Islet of Langerhans (tissue), 1 donor: ENCODE measurements at regions not wholly inside any gene's neighbourhood (a gene's known extent, or its start where the extent isn't known, plus 50 kb on each side); places are given as distances from the start of the nearest gene placed in this dataset.
"Not testable (repeated sequence)": the region's sequence is repeated elsewhere in the genome, so short reads cannot be mapped to it uniquely, and the experiment has no call there.

Experiments
- FAIRE-seq: peaks from one replicate; lab custom pipeline; 2011; peaks lifted over from hg19 to GRCh38; lab: Jason Lieb, UNC

DNA sequence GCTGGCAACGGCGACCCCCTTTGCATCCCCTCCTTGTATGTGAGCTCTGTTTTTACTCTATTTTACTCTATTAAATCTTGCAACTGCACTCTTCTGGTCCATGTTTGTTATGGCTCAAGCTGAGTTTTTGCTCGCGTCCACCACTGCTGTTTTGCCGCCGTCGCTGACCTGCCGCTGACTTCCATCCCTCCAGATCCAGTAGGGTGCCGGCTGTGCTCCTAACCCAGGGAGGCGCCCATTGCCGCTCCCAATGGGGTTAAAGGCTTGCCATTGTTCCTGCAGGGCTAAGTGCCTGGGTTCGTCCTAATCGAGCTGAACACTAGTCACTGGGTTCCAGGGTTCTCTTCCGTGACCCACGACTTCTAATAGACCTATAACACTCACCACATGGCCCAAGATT, 2704.4 kb downstream of the PCDH9 start:
- no peak for FAIRE-seq

DNA sequence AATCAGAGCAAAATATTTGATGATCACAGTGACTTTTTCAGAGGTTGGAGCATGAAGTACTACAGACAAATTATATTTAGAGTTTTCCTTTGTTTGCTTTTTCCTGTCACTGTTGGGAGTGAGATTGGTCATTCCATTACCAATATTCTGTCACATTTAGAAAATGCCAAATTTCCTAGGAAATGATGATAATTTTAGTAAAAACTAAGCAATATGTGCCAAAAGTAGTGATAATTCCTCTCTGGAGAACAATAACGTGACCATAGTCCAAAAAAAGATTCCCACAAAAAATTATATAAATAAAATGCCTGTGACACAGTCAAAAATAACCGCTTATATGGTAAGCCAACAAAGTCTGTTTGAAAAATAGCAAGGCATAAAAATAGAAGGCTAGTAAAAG, 2719.4 kb downstream of the PCDH9 start:
- FAIRE-seq = no peak

DNA sequence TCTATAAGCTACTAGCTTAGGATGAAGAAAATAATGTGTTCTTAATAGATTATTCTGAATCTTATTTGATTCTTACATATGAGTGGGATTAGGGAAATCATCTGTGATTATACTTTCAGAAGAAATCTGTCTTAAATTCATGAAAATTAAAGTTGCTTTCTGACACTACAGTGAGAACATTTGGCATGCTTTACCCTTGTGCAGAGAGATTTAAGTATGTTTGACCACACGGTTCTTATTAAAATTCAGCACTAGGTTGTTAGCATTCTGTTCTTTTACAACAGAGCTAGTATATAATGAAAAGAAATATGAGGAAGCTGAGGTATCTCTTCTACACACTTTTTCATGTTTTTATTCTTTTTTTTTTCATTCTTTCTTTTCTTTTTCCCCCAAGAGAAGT, 2723.9 kb downstream of the PCDH9 start:
- FAIRE-seq = no peak

DNA sequence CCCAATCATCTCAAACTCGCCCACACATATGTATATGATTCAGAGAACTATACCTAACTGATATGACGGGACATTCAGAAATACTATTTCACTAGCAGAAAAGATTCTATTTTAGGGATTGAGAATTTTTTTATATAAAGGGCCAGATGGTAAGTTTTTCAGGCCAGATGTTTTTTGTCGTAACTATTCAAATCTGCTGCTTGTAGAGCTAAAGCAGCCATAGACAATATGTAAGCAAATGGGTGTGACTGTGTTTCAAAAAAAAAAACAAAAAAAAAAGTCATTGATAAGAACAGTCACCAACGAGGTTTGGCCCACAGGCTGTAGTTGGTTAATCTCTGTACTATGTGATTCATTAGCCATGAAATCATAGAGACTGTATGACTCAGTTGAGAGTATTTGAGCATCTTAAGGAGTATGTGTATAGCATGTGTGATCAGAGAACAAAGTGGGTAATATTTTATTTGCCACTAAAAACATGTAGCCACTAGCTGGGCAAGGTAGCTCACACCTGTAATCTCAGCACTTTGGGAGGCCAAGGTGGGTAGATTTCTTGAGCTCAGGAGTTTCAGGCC, 2724.7 kb downstream of the PCDH9 start:
- no peak for FAIRE-seq

DNA sequence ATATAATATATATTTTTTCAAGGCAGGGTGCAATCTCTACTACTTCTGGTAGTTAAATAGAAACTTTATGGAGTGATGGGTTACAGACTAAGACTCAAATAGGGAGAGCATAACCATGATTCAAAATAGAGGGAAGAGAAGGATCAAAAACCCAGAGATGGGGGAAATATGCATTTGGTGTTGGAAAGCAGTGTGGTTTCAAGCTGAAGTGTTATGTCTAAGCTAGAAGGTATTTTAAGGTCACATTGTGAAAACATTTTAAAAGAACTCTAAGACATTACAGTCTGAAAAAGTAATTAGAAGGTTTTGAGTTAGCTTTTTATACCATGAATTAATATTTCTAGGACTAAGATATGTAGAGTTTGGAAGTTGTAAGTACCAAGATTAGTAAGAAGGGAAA, 2741.4 kb downstream of the PCDH9 start:
- FAIRE-seq = no peak

DNA sequence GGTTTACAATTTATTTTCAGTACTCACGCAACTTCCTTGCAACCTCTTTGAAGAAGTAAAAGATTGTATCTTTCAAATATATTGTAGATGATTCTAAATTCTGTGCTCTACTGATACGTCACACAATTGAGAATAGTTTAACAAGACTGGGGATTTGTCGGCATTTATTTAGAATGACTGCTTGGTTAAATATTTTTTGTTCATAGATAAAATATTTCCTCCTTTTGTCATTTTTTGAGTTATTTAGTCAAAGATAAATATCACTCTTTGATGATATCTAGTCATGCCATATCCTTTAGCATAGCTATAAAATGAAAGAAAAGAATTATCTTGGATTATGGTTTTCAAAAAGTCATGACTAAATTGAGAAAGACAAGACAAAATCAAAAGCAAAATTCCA, 2747.8 kb downstream of the PCDH9 start:
- no peak for FAIRE-seq

DNA sequence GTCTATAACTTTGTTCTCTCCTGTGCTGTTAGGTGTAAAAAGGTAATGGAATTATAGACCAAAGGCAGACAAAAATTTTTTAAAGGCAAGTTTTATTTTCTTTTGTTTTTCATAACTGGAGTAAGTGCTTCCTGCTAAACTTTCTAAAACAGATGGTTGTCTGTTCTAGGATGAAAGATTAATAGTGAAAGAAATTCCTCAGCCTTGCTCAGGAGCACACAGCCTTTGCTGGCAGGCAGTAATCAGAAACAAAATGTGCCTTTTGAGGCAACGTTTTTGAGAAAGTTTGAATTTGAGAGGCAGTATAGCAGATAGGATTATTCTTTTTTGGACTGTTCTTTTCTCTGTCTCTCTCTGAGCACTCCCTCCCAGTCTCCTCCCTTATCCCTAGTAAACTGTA, 2749.5 kb downstream of the PCDH9 start:
- no peak for FAIRE-seq

DNA sequence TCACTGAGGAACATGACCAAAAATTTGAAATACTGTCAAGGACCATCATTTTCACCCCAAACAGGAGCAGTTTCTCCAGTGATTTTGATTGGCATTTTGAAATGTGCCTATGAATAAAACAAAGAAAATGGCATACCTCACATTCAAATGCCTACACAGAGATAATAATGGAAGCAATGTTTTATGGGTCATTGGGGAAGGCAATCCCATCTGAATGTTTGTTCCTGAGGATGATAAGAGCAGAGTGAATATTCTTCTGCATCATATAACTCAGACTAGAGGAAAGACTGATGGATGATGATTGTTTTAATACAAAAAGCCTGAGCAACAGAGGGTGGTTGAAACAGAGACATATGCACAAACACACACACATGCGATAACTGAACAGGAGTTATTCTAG, 2749.9 kb downstream of the PCDH9 start:
- FAIRE-seq = no peak

DNA sequence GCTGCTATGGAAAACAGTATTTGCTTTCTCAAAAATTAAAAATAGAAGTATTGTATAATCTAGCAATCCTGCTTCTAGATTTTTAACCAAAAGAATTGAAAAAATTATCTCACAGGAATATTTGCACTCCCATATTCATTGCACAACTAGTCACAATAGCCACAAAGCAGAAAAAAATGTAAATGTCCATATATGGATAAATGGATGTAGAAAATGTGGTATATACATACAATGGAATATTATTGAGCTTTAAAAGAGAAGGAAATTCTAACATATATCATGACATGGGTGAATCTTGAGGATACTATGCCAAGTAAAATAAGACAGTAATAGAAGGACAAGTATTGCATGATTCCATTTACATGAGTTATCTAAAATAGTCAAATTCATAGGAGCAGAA, 2753.0 kb downstream of the PCDH9 start:
- FAIRE-seq = no peak

DNA sequence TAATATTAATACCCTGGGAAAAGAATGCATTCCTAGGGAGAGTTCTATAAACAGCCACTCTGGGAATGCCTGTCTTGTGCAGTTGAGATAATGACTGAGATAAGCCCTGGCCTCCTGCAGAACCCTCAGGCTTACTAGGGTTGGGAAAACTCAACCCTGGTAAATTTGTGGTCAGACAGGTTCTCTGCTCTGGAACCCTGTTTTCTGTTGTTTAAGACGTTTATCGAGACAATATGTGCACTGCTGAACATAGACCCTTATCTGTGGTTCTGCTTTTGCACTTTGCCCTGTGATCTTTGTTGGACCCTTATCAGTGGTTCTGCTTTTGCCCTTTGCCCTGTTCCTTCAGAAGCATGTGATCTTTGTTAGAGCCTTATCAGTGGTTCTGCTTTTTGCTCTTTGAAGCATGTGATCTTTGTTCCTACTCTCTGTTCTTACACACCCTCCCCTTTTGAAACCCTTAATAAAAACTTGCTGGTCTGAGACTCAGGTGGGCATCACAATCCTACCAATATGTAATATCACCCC, 2754.0 kb downstream of the PCDH9 start:
- FAIRE-seq = not testable (repeated sequence)

DNA sequence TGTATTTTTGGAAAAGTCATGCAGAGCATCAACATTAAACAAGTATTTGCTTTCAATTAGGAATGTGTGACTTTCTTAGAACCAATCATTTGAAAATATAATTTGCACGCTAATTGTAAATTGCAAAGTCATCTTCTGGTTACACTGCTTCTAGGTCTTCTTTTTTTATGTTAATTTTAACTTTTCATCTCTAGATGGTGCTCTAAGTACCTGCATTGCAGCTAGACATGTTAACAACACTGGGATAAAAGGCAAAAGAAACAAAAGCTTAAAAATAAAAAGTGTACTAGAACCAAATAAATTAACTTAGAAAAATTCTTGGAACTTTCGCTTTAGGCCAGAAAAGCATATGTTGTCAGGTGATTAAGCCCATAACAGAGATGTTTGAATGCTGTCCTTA, 2758.2 kb downstream of the PCDH9 start:
- peak; percentile 99 for FAIRE-seq

DNA sequence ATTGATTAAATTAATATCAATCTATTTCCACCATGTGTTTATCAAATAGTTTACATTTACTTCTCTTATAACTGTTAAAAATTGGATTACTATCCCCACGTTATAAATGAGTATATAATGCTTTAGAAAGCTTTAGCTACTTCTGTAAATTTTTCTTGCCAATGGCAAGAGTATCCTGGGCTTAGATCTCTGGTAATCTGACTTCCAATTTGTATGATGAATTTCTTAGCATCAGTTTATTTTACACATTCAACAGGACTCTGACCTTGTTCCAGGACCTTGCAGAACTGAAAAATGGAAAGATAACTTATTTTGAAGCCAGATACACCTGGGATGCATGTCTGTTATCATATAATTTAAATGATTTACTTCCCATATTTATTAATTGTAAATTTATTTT, 2759.4 kb downstream of the PCDH9 start:
- FAIRE-seq = no peak

DNA sequence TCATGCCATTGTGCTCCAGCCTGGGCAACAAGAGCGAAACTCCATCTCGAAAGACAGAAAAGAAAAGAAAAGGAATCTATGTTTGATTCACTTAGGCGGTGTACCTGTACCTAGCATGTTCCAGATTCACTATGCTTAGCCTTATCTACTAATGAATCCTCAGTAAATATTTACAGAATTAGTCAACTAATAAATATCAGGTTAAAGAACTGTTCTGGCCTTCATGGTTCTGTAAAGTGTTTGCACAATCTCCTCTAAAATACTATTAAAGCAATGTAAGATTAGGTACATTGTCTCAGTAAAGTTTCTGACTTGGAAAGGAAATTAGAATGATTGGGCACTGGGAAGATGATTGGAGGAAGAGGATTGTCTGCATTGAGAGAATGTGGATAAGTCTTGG, 2770.4 kb downstream of the PCDH9 start:
- FAIRE-seq = no peak

DNA sequence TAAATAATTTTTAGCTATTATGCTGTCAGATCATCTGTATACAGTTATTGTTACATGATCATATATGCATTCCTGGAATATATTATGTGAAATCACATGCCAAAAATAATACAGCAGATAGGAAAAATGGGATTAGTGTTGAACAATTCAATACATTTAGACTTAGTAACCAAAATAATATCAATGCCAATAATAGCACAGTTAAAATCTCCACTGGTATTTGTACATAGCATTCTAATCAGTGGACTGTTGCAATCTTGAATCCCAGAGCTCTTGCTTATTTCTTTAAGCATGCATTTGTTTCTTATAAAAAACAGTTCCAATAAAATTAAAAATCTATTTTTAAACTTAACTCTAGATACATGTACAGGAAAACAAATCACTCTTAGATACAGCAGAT, 2772.2 kb downstream of the PCDH9 start:
- no peak for FAIRE-seq

DNA sequence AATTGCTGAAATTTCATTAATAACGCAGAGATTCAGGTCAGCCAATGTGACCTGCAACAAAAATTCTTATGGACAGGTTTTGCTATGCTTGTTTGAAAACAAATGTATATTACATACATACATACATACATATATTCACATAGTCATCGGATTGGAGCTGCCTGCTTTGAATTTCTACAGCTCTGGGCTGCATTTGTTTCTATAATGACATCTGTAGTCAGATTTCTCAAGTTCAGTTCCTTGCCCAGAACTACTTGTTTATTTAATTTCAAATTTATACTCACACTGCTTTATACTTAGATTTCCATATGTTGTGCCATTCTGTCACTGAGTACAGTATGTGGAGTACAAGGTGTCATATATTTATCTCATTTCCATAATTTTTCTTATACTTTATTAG, 2775.0 kb downstream of the PCDH9 start:
- FAIRE-seq = no peak

DNA sequence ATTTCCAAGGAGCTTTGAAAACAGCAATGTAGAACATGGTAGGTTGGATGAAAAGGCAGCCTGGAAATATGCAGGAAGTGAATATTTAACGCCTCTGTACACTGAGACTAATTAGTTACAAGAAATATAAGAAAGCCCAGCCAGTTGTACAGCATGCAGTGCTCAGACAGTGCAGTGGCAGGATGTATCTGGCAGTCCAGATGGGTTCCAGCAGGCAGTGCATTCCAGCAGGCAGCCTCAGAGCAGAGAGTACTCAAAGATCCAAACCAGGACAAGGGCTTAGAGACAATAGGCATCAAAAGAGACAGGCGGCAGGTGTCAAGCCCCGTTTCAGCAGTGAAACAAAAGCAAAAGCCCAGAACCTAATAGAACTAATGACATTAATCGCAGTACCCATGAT, 2776.3 kb downstream of the PCDH9 start:
- no peak for FAIRE-seq

DNA sequence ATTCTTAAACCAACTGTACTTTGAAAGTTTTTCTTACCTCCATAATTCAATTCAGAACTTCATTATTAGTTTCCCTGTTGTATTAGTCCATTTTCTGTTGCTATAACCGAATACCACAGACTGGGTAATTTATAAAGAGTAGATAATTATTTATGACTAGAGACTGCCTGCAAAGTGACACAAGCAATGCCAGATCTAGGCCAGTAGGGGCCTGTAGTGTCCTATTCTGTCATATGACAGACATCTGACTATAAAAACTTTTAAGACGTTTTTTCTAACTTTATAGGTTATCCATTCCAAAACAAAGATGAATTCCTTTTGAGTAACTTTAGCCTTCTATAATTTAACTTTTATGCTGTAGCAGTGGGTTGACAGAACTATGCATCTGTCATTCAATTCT, 2783.8 kb downstream of the PCDH9 start:
- no peak for FAIRE-seq

DNA sequence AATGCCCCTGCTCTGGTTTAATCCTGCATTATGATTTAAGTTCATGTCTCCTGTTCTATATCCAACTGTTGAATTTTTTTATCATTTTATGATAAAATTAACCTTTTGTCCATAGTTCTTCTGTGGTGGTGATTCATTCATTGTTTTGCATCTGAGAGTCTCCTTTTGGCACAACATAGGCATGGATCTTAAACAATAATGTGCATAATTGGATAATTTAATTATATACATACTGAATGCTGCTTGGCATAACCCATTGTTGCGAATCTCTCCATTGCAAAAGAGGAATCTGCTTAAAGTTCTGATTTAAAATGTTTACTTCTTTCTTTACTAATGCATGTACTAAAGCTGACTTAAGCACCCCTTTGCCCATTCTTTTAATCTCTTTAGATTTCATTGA, 2788.4 kb downstream of the PCDH9 start:
- no peak for FAIRE-seq

DNA sequence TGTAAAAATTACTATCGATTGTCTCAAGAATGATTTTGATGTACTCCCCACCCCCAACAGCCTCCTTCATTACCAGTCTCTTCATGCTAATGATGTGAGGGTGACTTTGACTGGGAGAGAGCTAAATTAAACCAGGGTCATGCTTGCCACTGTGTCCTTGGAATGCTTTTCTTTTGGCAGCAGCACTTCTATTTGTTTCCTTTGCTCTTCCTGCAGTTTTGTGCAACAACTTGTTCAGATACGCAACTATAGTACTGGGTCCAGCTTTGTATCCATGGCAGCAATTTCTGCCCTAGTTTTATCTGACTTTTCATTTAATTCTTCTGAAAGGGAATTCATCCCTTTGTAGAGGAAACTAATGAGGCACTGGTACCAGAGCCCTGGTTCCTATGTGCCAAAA, 2792.1 kb downstream of the PCDH9 start:
- FAIRE-seq = no peak

DNA sequence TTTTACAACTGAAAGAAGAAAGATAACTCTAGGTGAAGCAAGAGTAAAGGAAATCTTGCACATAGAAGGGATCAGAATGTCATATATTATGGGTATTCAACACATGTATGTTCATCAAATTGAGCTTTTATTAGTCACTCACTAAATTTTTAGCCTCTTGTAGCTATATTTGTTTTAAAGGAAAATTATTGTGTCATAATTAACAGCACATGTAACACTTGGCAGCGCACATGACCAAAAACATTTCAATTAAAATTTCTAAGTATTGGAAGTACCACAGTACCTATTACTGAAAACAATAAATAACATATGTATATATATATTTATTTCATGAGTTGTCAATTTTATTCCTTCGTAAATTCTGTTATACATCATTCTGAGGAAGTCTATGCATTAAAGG, 2800.4 kb downstream of the PCDH9 start:
- no peak for FAIRE-seq

DNA sequence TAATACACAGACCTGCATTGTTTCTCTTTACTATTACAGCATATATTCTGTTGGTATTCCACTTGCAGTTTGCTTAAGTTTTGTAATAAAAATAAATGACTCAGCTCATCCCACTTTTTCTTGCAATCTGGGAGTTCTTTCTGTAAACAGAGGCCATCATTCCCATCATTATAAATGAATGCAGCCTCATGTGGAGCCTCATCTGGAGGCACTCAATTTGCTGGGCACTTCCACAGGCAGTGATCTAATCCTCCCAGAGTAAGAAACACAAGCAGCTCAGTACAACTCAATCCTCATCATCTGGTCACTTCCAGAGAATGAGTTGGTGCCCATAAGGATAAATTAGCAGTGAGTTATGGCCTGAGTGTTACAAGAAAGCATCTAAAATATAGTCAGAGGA, 2801.9 kb downstream of the PCDH9 start:
- no peak for FAIRE-seq

DNA sequence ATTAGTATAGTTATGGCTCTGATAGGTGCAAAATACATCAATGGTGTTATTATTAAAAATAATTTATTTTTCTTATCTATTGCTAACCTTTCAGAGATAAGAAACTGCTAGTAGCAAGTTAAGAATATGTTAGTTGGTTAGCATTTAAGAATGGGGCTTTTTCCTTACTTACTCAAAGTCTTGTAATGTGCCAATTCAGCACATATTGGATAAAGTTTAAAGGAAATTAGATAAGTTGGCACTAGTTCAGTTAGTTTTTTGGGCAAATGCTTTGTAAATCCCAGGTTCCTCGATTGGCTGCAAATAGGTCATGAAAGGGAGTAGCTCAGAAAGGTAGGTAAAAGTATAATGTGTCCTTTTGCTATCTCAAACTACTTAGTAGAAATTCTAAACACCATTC, 2806.7 kb downstream of the PCDH9 start:
- FAIRE-seq = no peak

DNA sequence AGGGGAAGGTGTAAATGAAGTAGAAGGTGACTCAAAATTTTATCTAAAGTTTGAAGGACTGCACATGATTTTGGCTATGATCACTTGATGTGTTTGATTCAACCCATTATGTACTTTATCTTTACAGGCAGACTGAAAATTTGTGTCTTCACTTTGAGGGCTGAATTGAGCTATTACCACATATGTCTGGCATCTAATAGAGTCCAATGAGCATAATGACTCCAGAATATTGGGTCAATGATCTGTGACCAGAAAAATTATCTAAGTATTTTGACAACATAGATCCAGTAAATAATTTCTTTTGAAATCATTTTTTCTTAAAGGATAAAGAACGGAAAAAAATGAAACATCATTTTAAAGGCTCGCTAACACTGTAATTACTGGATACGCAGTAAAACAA, 2810.0 kb downstream of the PCDH9 start:
- FAIRE-seq = no peak

DNA sequence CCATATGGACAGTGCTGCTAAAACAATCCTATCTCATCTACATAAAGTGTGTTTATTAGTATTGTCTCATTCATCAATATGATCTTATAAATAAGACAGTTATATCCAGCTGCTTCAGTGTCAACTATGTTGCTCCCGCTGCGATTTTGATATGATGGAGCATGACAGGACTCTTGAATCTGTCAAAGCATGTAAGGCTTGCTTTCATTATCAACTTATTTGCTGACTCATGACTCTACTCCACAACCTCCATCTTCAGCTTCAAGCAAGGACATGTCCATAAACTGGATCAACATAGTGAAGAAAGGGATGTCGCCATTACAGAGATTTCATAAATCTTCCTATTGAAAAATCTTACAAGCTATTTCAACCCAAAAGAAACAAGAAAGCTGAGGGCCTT, 2812.6 kb downstream of the PCDH9 start:
- FAIRE-seq = no peak

DNA sequence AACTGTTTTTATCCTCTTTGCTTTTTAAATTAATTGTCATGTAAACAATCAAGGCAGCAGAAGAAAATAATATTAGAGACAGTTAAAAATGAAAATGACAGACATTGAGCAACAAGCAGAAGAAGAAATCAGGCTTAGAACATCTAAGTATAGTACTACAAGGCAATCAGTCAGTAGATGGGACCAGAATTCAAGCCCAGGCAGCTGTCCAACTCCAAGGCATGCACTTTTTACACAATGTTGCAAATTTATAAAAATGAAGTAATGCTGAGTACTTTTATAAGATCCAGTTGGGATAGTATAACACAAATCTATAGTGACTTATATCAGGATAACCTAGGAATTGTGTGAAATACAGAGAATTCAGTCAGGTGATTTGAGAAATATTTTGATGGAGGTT, 2815.8 kb downstream of the PCDH9 start:
- no peak for FAIRE-seq
